Panc1 (cell line): ENCODE measurements at regions not wholly inside any gene's neighbourhood (a gene's known extent, or its start where the extent isn't known, plus 50 kb on each side); places are given as distances from the start of the nearest gene placed in this dataset.

Experiments
- CTCF ChIP-seq: fragments of 450-650 bp; IDR thresholded peaks from 2 replicates; pipeline ENCODE4 v1.5.1; 2017; ENCODE audit warnings: mild to moderate bottlenecking
- POLR2AphosphoS5 ChIP-seq: IDR thresholded peaks from 2 replicates; pipeline ENCODE4 v1.6.1; 2012; ENCODE audit warnings: mild to moderate bottlenecking, low read depth, low read length, moderate library complexity
- REST ChIP-seq, 2 experiments: IDR thresholded peaks; 2 replicates each; pipeline ENCODE4 v1.6.1; 2011 to 2012; ENCODE audit warnings: low read depth in 2 of 2, control low read depth in 1 of 2, low read length in 1 of 2, mild to moderate bottlenecking in 1 of 2, moderate library complexity in 1 of 2; ENCODE audit not compliant: insufficient read depth in 1 of 2
- SIN3A ChIP-seq: IDR thresholded peaks from 2 replicates; pipeline ENCODE4 v1.6.1; 2012; ENCODE audit warnings: low read depth, mild to moderate bottlenecking, low read length, moderate library complexity, borderline replicate concordance; ENCODE audit not compliant: insufficient read depth

GRCh38 chr2:39925312-39925711 is 146.3 kb upstream of the THUMPD2 start:
- TF ChIP-seq REST (IDR thresholded peaks at IDR 0.05; ENCODE audit: insufficient read depth in 1 of 2, low read depth in 2 of 2, low read length in 1 of 2), result no peak
- no peak for TF ChIP-seq CTCF
- no peak for TF ChIP-seq SIN3A
- no peak for TF ChIP-seq POLR2AphosphoS5
